ENCODE measurements at regions not wholly inside any gene's neighbourhood (a gene's known extent, or its start where the extent isn't known, plus 50 kb on each side); places are given as distances from the start of the nearest gene placed in this dataset.

GRCh38 chr7:121761399-121761798 is 111.6 kb upstream of the PTPRZ1 start:
- no peak overlapping the region for H3K4me3 ChIP-seq
- 69% methylated on average over 1 of the region's 1 CpG for WGBS
- DNase-seq (ENCODE audit: low spot score): no peak
- no peaks in the 10 kb centered on the region for H3K36me3 ChIP-seq
- no peak for TF ChIP-seq POLR2A (IDR thresholded peaks at IDR 0.05)
- TF ChIP-seq POLR2AphosphoS5 (IDR thresholded peaks at IDR 0.05): no peak
- TF ChIP-seq, protein P1, sequence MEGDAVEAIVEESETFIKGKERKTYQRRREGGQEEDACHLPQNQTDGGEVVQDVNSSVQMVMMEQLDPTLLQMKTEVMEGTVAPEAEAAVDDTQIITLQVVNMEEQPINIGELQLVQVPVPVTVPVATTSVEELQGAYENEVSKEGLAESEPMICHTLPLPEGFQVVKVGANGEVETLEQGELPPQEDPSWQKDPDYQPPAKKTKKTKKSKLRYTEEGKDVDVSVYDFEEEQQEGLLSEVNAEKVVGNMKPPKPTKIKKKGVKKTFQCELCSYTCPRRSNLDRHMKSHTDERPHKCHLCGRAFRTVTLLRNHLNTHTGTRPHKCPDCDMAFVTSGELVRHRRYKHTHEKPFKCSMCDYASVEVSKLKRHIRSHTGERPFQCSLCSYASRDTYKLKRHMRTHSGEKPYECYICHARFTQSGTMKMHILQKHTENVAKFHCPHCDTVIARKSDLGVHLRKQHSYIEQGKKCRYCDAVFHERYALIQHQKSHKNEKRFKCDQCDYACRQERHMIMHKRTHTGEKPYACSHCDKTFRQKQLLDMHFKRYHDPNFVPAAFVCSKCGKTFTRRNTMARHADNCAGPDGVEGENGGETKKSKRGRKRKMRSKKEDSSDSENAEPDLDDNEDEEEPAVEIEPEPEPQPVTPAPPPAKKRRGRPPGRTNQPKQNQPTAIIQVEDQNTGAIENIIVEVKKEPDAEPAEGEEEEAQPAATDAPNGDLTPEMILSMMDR (IDR thresholded peaks at IDR 0.05): no peak
- H3K27me3 ChIP-seq (replicated peaks; ENCODE audit: insufficient read depth): no peaks in the 10 kb centered on the region
- no peaks in the 10 kb centered on the region for H3K4me1 ChIP-seq (replicated peaks)
- no peaks in the 10 kb centered on the region for H3K9me3 ChIP-seq
- intact Hi-C loops (cut with DNase I): no loop called here
- no peak overlapping the region for H3K27ac ChIP-seq

GRCh38 chr7:121755818-121756552 is 117.0 kb upstream of the PTPRZ1 start:
- TF ChIP-seq, protein P1 (IDR thresholded peaks at IDR 0.05): no peak
- TF ChIP-seq POLR2AphosphoS5 (IDR thresholded peaks at IDR 0.05): no peak
- no peak for TF ChIP-seq POLR2A (IDR thresholded peaks at IDR 0.05)
- H3K27me3 ChIP-seq (replicated peaks; ENCODE audit: insufficient read depth): no peaks in the 10 kb centered on the region
- 44% methylated on average over 6 of the region's 6 CpGs for WGBS
- no peaks in the 10 kb centered on the region for H3K36me3 ChIP-seq
- intact Hi-C loops (cut with DNase I): no loop called here
- DNase-seq (ENCODE audit: low spot score): peak; percentile 6
- H3K27ac ChIP-seq: no peak overlapping the region
- no peaks in the 10 kb centered on the region for H3K9me3 ChIP-seq
- no peak overlapping the region for H3K4me3 ChIP-seq
- no peaks in the 10 kb centered on the region for H3K4me1 ChIP-seq (replicated peaks)

DNA sequence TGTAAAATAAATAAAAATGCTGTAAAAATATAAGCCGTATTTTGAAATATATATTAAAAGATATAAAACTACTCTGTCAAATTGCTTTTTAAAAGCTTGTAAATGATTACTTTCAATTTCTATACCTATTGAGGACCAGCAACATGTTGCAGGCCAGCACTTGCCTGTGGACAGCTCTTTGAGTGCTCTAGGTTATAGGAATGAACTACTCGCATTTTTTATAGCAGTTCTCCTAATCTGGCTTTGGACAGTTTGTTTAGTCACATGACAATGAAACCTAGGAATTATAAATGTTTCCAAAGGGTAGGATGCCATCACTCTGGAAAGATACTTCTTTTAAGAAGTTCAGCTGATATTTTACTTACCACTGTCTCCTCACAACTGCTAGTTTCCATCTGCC is 117.7 kb upstream of the PTPRZ1 start:
- no peak overlapping the region for H3K4me3 ChIP-seq
- WGBS: 24% methylated on average over 2 of the region's 2 CpGs
- intact Hi-C loops (cut with DNase I): no loop called here
- H3K36me3 ChIP-seq: no peaks in the 10 kb centered on the region
- no peaks in the 10 kb centered on the region for H3K9me3 ChIP-seq
- H3K27ac ChIP-seq: no peak overlapping the region
- no peaks in the 10 kb centered on the region for H3K27me3 ChIP-seq (replicated peaks; ENCODE audit: insufficient read depth)
- no peak for DNase-seq (ENCODE audit: low spot score)
- TF ChIP-seq, protein P1 (IDR thresholded peaks at IDR 0.05): no peak
- TF ChIP-seq POLR2A (IDR thresholded peaks at IDR 0.05) (no peak), POLR2AphosphoS5 (IDR thresholded peaks at IDR 0.05) (no peak)
- no peaks in the 10 kb centered on the region for H3K4me1 ChIP-seq (replicated peaks)

- 52% methylated on average over 2 of the region's 2 CpGs for WGBS
These were observed 119.0 kb upstream of the PTPRZ1 start for GRCh38 chr7:121753944-121754343.

More at GRCh38 chr7:121753944-121754343, 119.0 kb upstream of the PTPRZ1 start:
- Histone ChIP-seq H3K4me3 (no peak overlapping the region), H3K27me3 (replicated peaks; ENCODE audit: insufficient read depth) (no peaks in the 10 kb centered on the region), H3K27ac (no peak overlapping the region), H3K9me3 (no peaks in the 10 kb centered on the region), H3K36me3 (no peaks in the 10 kb centered on the region), H3K4me1 (replicated peaks) (no peaks in the 10 kb centered on the region)
- TF ChIP-seq POLR2A (IDR thresholded peaks at IDR 0.05) (no peak), POLR2AphosphoS5 (IDR thresholded peaks at IDR 0.05) (peak; percentile 33)
- TF ChIP-seq, protein P1 (IDR thresholded peaks at IDR 0.05): no peak
- intact Hi-C loops (cut with DNase I): no loop called here
- peak; percentile 16 for DNase-seq (ENCODE audit: low spot score)
